GM18520 (cell line): ENCODE measurements at regions not wholly inside any gene's neighbourhood (a gene's known extent, or its start where the extent isn't known, plus 50 kb on each side); places are given as distances from the start of the nearest gene placed in this dataset.
"Not testable (repeated sequence)": the region's sequence is repeated elsewhere in the genome, so short reads cannot be mapped to it uniquely, and the experiment has no call there.

Experiments
- ATAC-seq: cut with Tn5 transposase; IDR thresholded peaks from one replicate; pipeline ENCODE4 v1.9.1; 2021; ENCODE audit not compliant: unreplicated experiment

- no peak for ATAC-seq
Measured at GRCh38 chr7:25686493-25686892, 458.2 kb upstream of the NPVF start.

- ATAC-seq, result no peak
Measured at GRCh38 chr7:25694211-25694610, 457.8 kb upstream of the NFE2L3 start.

- ATAC-seq, result no peak
Measured at GRCh38 chr7:25694699-25695098, 457.3 kb upstream of the NFE2L3 start.

GRCh38 chr7:25696571-25696970 is 455.4 kb upstream of the NFE2L3 start:
- no peak for ATAC-seq

GRCh38 chr7:25698451-25699113 is 453.4 kb upstream of the NFE2L3 start:
- no peak for ATAC-seq

GRCh38 chr7:25700141-25700540 is 451.9 kb upstream of the NFE2L3 start:
- ATAC-seq, result not testable (repeated sequence)

GRCh38 chr7:25704413-25704812 is 447.6 kb upstream of the NFE2L3 start:
- ATAC-seq, result no peak

GRCh38 chr7:25706764-25707163 is 445.2 kb upstream of the NFE2L3 start:
- no peak for ATAC-seq

GRCh38 chr7:25707768-25708620 is 444.0 kb upstream of the NFE2L3 start:
- no peak for ATAC-seq

GRCh38 chr7:25710959-25711358 is 441.0 kb upstream of the NFE2L3 start:
- no peak for ATAC-seq

GRCh38 chr7:25711940-25712339 is 440.1 kb upstream of the NFE2L3 start:
- ATAC-seq, result no peak

GRCh38 chr7:25712500-25712899 is 439.5 kb upstream of the NFE2L3 start:
- no peak for ATAC-seq

- no peak for ATAC-seq
Measured at GRCh38 chr7:25714013-25714412, 438.0 kb upstream of the NFE2L3 start.

GRCh38 chr7:25716421-25716820 is 435.6 kb upstream of the NFE2L3 start:
- no peak for ATAC-seq

- no peak for ATAC-seq
Measured at GRCh38 chr7:25718596-25718995, 433.4 kb upstream of the NFE2L3 start.

GRCh38 chr7:25719190-25719896 is 432.7 kb upstream of the NFE2L3 start:
- ATAC-seq, result no peak

- no peak for ATAC-seq
Measured at GRCh38 chr7:25720427-25720826, 431.6 kb upstream of the NFE2L3 start.

- ATAC-seq, result no peak
Measured at GRCh38 chr7:25722856-25723255, 429.1 kb upstream of the NFE2L3 start.

- ATAC-seq, result no peak
Measured at GRCh38 chr7:25725451-25725850, 426.5 kb upstream of the NFE2L3 start.

GRCh38 chr7:25726170-25726780 is 425.7 kb upstream of the NFE2L3 start:
- ATAC-seq, result no peak

GRCh38 chr7:25726781-25727311 is 425.2 kb upstream of the NFE2L3 start:
- ATAC-seq, result no peak
